HG03457 (cell line): ENCODE measurements at regions not wholly inside any gene's neighbourhood (a gene's known extent, or its start where the extent isn't known, plus 50 kb on each side); places are given as distances from the start of the nearest gene placed in this dataset.

Experiments used
- ATAC-seq: cut with Tn5 transposase; IDR thresholded peaks from one replicate; pipeline ENCODE4 v1.9.1; 2021; ENCODE audit warnings: moderate number of reproducible peaks; ENCODE audit not compliant: unreplicated experiment

- no peak for ATAC-seq
Observed at GRCh38 chr11:103530257-103530656, 421.0 kb downstream of the DYNC2H1 start.

DNA sequence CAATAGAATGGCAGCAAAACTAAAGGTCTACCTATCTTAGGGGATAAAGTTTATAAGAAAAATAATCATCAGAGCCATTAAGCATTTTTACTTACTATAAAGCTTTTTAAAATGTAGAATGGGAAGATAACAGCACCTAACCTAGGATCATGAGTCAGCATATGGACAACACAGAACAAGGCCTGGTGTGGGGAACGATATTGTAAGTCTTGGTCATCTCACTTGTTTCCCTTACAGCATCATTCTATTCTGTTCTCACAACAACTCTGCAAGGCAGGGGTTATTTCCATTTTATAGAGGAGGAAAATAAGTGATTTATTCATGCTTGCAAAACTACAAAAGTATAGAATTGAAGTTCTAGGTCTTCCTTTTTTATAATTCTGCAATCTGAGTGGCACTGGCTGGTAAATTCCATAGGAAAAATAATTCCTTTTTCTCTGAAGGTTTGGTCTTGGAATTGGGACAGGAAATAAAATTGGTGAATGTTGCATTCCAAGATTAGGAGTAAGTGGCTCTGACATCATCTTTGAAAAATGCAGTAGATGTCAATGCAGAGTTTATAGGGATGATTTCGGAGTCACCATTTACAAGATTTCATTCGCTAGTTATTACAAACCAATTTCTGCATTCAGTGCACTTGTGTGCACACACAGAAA, 423.0 kb downstream of the DYNC2H1 start:
- ATAC-seq = no peak

DNA sequence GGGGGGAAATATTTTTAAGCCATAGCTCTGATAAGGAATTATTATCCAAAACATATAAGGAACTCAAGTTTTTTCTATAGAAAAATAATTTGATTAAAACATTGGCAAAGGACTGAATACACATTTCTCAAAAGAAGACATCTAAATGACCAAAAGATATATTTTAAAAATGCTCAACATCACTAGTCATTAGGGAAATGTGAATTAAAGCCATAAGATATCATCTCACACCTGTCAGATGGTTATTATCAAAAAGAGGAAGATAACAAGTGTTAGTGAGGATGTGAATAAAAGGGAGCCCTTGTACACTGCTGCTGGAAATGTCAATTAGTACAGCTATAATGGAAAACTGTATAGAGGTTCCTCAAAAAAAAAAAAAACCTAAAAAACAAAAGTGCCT, 425.0 kb downstream of the DYNC2H1 start:
- no peak for ATAC-seq

GRCh38 chr11:103534959-103535358, 425.7 kb downstream of the DYNC2H1 start:
- ATAC-seq = no peak

DNA sequence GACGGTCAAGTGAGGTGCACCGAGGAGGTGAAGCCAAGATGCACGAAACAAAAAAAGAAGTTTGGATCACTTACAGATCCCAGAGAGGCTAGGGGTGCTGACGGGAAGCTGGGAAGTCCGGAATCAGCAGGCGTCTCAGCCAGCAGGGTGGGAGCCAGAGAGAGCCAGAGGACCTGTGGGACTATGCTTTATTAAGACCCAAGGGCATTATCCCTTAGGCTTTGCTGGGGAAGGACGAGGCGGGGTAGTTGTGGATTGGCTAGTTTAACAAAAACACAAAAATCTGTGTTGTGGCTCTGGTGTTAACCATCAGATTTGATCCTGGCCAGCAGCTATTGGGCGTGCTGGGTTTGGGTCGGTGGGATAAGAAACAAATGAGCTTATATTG, 427.1 kb downstream of the DYNC2H1 start:
- no peak for ATAC-seq

DNA sequence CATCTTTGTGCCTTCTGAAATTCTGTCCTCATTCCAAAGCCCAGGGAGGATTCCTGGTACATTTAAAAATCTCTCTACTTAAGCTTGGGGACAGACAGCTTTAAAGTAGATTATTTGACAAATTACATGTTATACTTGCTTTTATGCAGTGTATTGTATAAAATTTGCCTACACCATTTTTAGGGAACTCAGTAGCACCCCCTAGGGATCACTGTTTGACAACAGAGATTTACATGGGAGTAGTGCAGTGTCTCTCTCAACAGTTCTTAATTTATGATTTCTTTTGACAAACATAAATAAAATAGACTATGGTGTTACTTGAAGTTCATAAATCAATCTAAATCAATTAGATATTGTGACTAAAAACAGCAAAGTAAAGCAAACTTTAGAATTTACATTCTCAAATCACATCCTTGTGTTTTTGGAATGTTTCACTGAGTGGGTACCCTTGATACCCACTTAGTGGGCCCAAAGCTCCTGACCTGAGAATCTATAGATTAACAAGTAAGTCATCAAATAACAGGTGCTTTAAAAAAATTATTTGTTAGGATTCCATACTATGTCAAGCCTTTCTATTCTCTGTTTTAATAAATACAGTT, 428.8 kb downstream of the DYNC2H1 start:
- ATAC-seq = no peak

DNA sequence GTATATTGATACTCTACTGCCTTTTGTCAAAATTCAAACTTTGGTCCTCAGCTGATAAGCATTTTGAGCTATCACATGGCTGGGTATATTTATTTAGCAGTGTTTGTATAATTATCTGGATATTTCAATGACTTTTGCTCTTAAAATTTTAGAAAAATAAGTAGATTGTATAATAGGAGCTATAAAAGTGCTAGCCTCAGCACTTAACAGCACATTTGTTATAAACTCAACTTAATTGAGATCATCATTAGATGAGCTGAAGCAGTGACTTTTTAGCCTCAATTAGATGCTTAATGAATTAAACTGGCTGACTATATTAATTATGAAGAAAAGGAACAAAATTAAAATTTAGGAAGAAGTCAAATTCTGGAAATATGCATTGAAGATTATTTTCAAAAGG, 429.9 kb downstream of the DYNC2H1 start:
- ATAC-seq = no peak

DNA sequence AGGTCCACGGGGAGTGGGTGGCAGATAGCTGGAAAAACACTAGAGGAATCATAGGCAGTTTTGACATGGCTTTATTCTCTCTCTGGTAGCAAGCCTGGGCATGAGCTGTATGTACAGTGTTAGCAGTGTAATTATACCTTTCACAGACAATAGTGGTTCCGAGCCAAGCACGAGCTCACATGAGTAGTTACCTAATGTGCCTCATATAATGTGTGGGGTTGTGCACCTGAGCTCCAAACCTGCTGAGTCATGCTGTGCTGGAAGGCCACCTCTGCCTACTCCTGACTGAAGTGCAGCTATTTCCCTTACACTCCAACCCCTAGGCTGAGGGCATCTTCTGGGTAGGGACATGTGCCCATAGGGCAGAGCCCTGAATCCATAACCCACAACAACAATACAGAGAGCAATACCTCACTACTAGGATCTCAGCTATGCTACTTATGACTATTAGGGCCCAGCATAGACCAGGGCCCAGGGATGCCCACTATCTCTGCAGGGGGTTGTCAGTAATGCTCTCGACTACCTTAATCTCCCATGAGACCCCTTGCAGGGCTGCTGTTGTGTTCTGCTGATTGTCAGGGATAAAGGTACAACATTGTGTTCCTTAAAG, 432.1 kb downstream of the DYNC2H1 start:
- no peak for ATAC-seq

DNA sequence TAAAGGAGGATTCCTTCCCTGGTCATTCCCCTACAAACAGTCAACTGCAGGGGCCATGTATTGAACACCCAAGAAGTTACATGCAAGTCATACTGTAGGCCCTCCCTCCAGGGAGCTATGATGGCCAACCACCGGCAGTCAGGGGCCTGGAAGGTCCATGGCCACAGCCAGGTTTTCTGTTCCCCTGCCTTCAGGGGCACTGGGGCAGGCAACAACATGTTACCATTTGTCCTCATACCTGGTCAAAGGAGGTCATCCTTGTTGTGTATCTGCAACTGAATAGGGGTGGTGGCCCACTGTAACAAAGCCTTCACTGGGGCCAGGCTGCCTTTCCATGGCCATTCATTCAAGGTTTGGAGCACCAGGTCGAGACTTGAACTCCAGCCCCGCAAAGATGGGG, 433.6 kb downstream of the DYNC2H1 start:
- no peak for ATAC-seq

GRCh38 chr11:103543456-103543855, 434.2 kb downstream of the DYNC2H1 start:
- no peak for ATAC-seq

- ATAC-seq = no peak
Observed at GRCh38 chr11:103544874-103545273, 435.6 kb downstream of the DYNC2H1 start.

- no peak for ATAC-seq
Observed at GRCh38 chr11:103545551-103545950, 436.3 kb downstream of the DYNC2H1 start.

- ATAC-seq = no peak
Observed at GRCh38 chr11:103546236-103546635, 437.0 kb downstream of the DYNC2H1 start.

DNA sequence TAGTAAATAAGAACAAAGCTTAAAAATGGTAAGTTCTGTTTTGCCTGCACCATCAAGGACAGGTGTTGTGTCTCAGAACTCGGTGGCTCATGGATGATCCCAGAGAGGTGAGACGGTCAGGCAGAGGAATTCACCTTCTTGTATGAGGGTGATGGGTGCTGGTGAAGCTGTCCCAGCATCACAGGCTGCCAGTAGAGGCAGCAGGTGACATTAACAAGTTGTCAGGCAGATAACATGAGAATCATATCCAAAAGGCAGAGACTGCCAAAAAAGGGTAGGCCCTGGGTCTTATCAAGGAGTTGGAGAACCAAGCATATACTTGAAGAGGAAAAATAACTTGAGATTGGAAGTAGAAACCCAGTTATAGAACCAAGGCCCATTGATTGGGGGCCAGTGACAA, 437.8 kb downstream of the DYNC2H1 start:
- ATAC-seq = no peak

GRCh38 chr11:103547691-103548090, 438.5 kb downstream of the DYNC2H1 start:
- ATAC-seq = no peak

DNA sequence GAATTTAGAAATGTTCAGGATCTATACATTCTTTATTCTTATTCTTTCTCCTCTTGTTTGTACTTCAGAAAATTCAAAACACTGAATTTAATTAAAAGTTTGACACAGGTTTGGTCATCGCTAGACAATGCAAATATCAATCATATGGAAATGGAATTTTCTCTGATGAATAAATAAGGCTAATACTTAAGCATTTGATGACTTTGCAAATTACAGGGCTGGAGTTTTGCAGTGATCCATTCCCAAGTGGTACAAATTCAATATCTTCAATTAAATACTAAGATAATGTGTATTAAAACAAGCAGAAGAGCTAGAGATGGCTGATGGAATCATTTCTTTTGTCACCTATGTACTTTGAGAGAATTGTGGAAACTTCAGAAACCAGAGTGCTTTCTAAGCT, 439.6 kb downstream of the DYNC2H1 start:
- no peak for ATAC-seq

GRCh38 chr11:103550811-103551210, 441.6 kb downstream of the DYNC2H1 start:
- no peak for ATAC-seq

GRCh38 chr11:103552086-103552485, 442.9 kb downstream of the DYNC2H1 start:
- no peak for ATAC-seq

DNA sequence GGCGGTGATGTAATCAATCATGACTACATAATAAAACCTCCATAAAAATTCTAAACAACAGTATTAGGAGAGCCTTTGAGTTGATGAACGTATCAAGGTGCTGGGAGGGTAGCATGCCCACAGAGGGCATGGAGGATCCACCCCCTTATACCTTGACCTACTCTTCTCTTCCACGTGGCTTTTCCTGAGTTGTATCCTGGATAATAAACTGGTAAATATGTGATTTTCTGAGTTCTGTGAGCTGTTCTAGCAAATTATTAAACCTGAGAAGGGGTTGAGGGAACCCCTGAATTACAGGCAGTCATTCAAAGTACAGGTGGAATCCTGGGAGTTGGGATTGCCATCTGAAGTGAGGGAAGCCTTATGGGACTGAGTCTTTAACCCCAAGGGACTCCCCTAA, 446.9 kb downstream of the DYNC2H1 start:
- no peak for ATAC-seq

- ATAC-seq = no peak
Observed at GRCh38 chr11:103566116-103566515, 456.9 kb downstream of the DYNC2H1 start.

GRCh38 chr11:103581760-103582159, 454.7 kb upstream of the DDI1 start:
- ATAC-seq = no peak

DNA sequence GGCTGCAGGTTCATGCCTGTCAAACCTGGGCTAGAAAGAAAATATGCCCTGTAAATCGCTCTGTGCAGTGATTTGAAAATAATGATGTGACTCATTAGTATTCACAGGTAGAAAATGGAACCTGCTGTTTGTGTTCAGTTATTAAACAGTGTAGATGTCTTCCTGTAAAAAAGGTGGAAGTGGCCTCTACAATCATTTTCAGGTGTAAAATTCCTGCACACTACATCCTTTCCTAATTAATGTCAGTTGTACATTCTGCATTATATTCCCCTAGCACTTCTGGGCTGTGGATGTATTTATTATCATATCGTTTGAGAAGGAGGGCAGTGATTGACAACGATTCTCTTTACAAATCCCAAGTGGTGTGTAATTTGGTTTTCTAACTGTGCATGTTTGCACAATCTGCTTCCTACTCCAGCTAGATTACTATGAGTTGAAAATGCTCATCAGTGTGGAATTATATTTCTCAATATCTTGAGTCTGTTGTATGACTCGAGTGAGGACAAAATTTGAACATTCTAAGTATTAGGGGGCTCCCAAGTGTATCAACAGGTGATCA, 454.0 kb upstream of the DDI1 start:
- no peak for ATAC-seq
